ENCODE measurements at regions not wholly inside any gene's neighbourhood (a gene's known extent, or its start where the extent isn't known, plus 50 kb on each side); places are given as distances from the start of the nearest gene placed in this dataset.

- Mint-ChIP-seq H3K4me1 (ENCODE audit: low read depth) (no peaks in the 10 kb centered on the region), H3K36me3 (ENCODE audit: insufficient read depth) (no peaks in the 10 kb centered on the region), H3K4me3 (no peak overlapping the region), H3K27me3 (ENCODE audit: low read depth) (peaks cover 2% of the 10 kb centered on the region), H3K9me3 (no peaks in the 10 kb centered on the region)
- DNase-seq (no peak), ATAC-seq (no peak)
These were observed 611.9 kb upstream of the CCDC54 start for GRCh38 chr3:106765342-106765741.

- no peaks in the 10 kb centered on the region for H3K4me1 Mint-ChIP-seq (ENCODE audit: low read depth)
- no peaks in the 10 kb centered on the region for H3K9me3 Mint-ChIP-seq
- no peak for ATAC-seq
- no peaks in the 10 kb centered on the region for H3K36me3 Mint-ChIP-seq (ENCODE audit: insufficient read depth)
- H3K27me3 Mint-ChIP-seq (ENCODE audit: low read depth) = peaks cover 2% of the 10 kb centered on the region
- H3K4me3 Mint-ChIP-seq = no peak overlapping the region
- no peak for DNase-seq
These were observed 608.2 kb upstream of the CCDC54 start for GRCh38 chr3:106768941-106769480.

DNA sequence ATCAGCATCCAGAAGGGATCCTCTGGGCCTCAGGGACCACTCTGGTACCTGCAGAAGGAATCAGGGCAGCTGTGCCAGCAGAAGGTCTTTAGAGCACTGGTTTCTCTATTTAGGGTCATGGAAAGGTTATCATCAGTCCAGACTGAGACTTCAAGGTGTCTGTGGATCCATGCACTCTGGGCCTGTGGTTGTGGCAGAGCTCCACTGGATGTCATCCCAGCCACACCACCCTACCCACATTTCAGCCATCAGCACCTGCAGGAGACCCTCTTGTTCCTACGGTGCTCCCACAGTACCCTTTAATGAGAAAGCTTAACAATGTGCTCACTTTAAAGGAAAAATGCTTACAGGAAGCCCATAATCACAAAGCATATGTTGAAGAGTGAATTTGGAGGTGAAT is 603.4 kb upstream of the CCDC54 start:
- H3K27me3 Mint-ChIP-seq (ENCODE audit: low read depth) = peaks cover 2% of the 10 kb centered on the region
- ATAC-seq = no peak
- no peak for DNase-seq
- H3K9me3 Mint-ChIP-seq = peaks cover 7% of the 10 kb centered on the region
- H3K4me3 Mint-ChIP-seq = no peak overlapping the region
- no peaks in the 10 kb centered on the region for H3K4me1 Mint-ChIP-seq (ENCODE audit: low read depth)
- no peaks in the 10 kb centered on the region for H3K36me3 Mint-ChIP-seq (ENCODE audit: insufficient read depth)

GRCh38 chr3:106783231-106783630 is 594.0 kb upstream of the CCDC54 start:
- no peaks in the 10 kb centered on the region for H3K36me3 Mint-ChIP-seq (ENCODE audit: insufficient read depth)
- no peaks in the 10 kb centered on the region for H3K4me1 Mint-ChIP-seq (ENCODE audit: low read depth)
- ATAC-seq (no peak), DNase-seq (no peak)
- no peak overlapping the region for H3K4me3 Mint-ChIP-seq
- H3K27me3 Mint-ChIP-seq (ENCODE audit: low read depth) = no peaks in the 10 kb centered on the region
- no peaks in the 10 kb centered on the region for H3K9me3 Mint-ChIP-seq

GRCh38 chr3:106789276-106789675 is 588.0 kb upstream of the CCDC54 start:
- Mint-ChIP-seq H3K27me3 (ENCODE audit: low read depth) (peaks cover 2% of the 10 kb centered on the region), H3K4me3 (no peak overlapping the region), H3K4me1 (ENCODE audit: low read depth) (no peaks in the 10 kb centered on the region), H3K36me3 (ENCODE audit: insufficient read depth) (no peaks in the 10 kb centered on the region), H3K9me3 (peaks cover 4% of the 10 kb centered on the region)
- DNase-seq (no peak), ATAC-seq (no peak)

- H3K36me3 Mint-ChIP-seq (ENCODE audit: insufficient read depth) = no peaks in the 10 kb centered on the region
- no peak for DNase-seq
- no peak overlapping the region for H3K4me3 Mint-ChIP-seq
- H3K27me3 Mint-ChIP-seq (ENCODE audit: low read depth) = peaks cover 2% of the 10 kb centered on the region
- no peaks in the 10 kb centered on the region for H3K4me1 Mint-ChIP-seq (ENCODE audit: low read depth)
- no peak for ATAC-seq
- H3K9me3 Mint-ChIP-seq = peaks cover 4% of the 10 kb centered on the region
These were observed 584.5 kb upstream of the CCDC54 start for GRCh38 chr3:106792716-106793115.

GRCh38 chr3:106794442-106794841 is 582.8 kb upstream of the CCDC54 start:
- Mint-ChIP-seq H3K9me3 (peaks cover 4% of the 10 kb centered on the region), H3K4me1 (ENCODE audit: low read depth) (no peaks in the 10 kb centered on the region), H3K4me3 (no peak overlapping the region), H3K36me3 (ENCODE audit: insufficient read depth) (no peaks in the 10 kb centered on the region), H3K27me3 (ENCODE audit: low read depth) (peaks cover 2% of the 10 kb centered on the region)
- ATAC-seq (no peak), DNase-seq (no peak)

DNA sequence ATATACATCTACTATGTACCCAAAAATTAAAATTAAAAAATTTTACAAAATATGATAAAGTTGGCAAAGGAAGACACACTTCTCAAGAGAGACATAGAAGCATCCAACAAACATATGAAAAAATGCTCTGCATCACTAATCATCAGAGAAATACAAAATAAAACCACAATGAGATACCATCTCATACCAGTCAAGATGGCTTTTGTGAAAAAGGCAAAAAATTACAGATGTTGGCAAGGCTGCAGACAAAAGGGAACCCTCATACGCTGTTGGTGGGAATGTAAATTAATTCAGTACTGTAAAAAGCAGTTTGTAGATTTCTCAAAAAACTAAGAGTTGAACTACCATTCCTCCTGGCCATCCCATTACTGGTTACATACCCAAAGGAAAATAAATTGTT is 581.7 kb upstream of the CCDC54 start:
- H3K36me3 Mint-ChIP-seq (ENCODE audit: insufficient read depth) = no peaks in the 10 kb centered on the region
- H3K27me3 Mint-ChIP-seq (ENCODE audit: low read depth) = peaks cover 2% of the 10 kb centered on the region
- peaks cover 4% of the 10 kb centered on the region for H3K9me3 Mint-ChIP-seq
- H3K4me3 Mint-ChIP-seq = no peak overlapping the region
- H3K4me1 Mint-ChIP-seq (ENCODE audit: low read depth) = no peaks in the 10 kb centered on the region
- DNase-seq = no peak
- ATAC-seq = no peak

- peaks cover 2% of the 10 kb centered on the region for H3K27me3 Mint-ChIP-seq (ENCODE audit: low read depth)
- H3K4me3 Mint-ChIP-seq = no peak overlapping the region
- H3K4me1 Mint-ChIP-seq (ENCODE audit: low read depth) = no peaks in the 10 kb centered on the region
- H3K36me3 Mint-ChIP-seq (ENCODE audit: insufficient read depth) = no peaks in the 10 kb centered on the region
- ATAC-seq (no peak), DNase-seq (no peak)
- peaks cover 4% of the 10 kb centered on the region for H3K9me3 Mint-ChIP-seq
These were observed 579.8 kb upstream of the CCDC54 start for GRCh38 chr3:106797461-106797860.

DNA sequence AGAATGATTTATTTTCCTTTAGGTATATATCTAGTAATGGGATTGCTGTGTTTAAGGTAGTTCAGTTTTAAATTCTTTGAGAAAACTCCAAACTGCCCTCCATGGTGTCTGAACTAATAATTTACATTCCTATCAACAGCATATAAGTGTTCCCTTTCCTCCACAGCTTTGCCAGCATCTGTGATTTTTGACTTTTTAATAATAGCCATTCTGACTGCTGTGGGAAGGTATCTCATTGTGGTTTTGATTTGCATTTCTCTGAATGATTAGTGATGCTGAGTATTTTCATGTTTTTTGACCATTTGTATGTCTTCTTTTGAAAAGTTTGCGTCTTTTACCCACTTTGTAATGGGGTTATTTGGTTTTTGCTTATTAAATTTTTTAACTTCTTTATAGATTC is 571.6 kb upstream of the CCDC54 start:
- Mint-ChIP-seq H3K4me1 (ENCODE audit: low read depth) (no peaks in the 10 kb centered on the region), H3K27me3 (ENCODE audit: low read depth) (no peaks in the 10 kb centered on the region), H3K9me3 (no peaks in the 10 kb centered on the region), H3K4me3 (no peak overlapping the region), H3K36me3 (ENCODE audit: insufficient read depth) (no peaks in the 10 kb centered on the region)
- ATAC-seq = no peak
- no peak for DNase-seq

- ATAC-seq = no peak
- Mint-ChIP-seq H3K36me3 (ENCODE audit: insufficient read depth) (no peaks in the 10 kb centered on the region), H3K4me1 (ENCODE audit: low read depth) (no peaks in the 10 kb centered on the region), H3K9me3 (no peaks in the 10 kb centered on the region), H3K4me3 (no peak overlapping the region), H3K27me3 (ENCODE audit: low read depth) (no peaks in the 10 kb centered on the region)
- DNase-seq = no peak
These were observed 570.3 kb upstream of the CCDC54 start for GRCh38 chr3:106806964-106807363.

DNA sequence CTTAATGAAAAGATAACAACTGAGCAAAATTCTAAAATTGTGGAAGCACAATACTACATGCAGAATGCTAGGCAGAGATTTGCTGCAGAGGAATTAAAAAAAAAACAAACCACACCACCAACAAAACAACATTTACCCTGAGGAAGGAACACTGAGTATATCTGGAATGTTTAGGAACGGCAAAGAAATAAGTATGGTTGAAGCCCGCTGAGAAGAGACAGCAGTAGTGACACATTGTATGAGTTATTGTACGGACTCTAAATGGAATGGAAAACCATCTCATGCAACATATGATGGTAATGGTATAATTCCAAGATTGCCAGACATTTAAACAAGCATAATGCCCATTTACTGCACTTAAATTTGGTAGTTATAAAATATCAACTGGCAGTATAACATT is 568.2 kb upstream of the CCDC54 start:
- no peaks in the 10 kb centered on the region for H3K9me3 Mint-ChIP-seq
- ATAC-seq = no peak
- H3K27me3 Mint-ChIP-seq (ENCODE audit: low read depth) = no peaks in the 10 kb centered on the region
- DNase-seq = no peak
- no peaks in the 10 kb centered on the region for H3K36me3 Mint-ChIP-seq (ENCODE audit: insufficient read depth)
- no peak overlapping the region for H3K4me3 Mint-ChIP-seq
- no peaks in the 10 kb centered on the region for H3K4me1 Mint-ChIP-seq (ENCODE audit: low read depth)

DNA sequence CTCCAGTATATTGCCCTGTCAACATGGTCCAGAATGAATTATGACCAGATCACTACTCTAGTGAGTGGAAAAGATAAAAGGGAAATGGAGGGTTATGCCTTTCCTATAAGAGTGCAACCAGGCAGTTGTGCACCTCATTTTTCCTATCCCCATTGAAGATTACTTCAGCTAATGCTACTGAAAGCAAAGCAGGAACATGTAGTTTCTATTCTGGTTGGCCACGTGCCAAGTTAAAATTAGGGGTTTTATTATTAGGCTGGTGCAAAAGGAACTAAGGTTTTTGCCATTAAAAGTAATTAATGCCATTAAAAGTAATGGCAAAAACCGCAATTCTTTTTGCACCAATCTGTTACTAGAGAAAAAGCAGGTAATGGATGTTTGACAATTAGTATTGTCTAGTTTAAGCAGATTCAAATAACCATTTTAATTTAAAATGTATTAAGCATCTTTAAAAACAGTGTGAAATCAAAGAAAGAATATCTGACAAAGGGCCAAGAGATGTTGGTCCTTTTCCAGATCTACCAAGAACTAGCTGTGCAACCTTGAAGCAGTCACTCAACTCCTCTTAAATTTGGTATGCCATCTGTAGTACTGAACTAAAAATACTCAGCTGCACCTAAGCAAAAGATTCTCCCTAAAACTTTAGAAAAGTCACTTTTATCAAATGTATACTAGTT is 567.5 kb upstream of the CCDC54 start:
- no peaks in the 10 kb centered on the region for H3K27me3 Mint-ChIP-seq (ENCODE audit: low read depth)
- no peak overlapping the region for H3K4me3 Mint-ChIP-seq
- ATAC-seq = no peak
- no peaks in the 10 kb centered on the region for H3K9me3 Mint-ChIP-seq
- no peak for DNase-seq
- H3K36me3 Mint-ChIP-seq (ENCODE audit: insufficient read depth) = no peaks in the 10 kb centered on the region
- no peaks in the 10 kb centered on the region for H3K4me1 Mint-ChIP-seq (ENCODE audit: low read depth)

DNA sequence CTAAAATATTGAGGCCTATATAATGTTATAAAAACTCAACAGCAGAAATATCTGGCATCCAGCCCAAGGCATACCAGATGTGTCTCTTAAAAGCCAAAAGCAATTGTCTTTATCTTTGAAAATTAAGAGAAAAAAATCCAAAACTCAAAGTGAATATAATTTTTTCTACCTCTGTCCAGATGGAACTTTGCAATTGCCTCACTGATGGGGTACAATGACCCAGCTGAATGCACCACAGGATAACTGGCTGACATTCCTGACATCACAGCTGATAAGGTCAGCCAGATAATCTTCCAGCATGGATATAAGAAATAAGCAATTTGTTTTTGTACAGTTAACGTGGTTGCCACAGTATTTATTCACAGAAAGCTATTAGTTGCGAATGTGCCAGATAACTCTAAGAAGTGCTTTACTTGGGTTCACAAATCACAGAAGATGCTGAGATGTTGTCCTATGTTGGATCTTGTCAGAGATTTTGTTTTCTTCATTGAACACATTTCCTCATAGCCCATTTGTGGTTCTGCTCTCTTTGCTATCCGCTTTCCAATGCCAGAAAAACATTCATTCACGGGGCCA is 566.9 kb upstream of the CCDC54 start:
- Mint-ChIP-seq H3K4me3 (no peak overlapping the region), H3K9me3 (no peaks in the 10 kb centered on the region), H3K36me3 (ENCODE audit: insufficient read depth) (no peaks in the 10 kb centered on the region), H3K27me3 (ENCODE audit: low read depth) (no peaks in the 10 kb centered on the region), H3K4me1 (ENCODE audit: low read depth) (no peaks in the 10 kb centered on the region)
- ATAC-seq = no peak
- no peak for DNase-seq

DNA sequence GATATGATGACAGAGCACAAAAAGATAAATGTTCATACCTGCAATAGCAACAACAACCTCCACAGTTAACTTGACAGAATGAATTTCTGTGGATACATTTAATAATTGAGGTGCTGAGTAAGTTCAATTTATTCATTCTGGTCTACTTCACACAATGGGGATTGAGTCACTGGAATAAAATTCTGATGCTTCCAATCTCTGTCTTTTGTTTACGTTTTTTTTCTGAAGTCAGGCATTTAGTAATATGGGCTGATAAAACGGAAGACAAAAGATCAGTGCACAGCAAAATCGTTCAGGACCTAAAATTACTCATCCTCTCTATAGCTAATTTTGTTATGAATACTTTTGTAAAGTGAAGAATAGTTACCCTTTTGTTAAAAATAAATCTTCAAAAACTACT is 565.9 kb upstream of the CCDC54 start:
- DNase-seq = no peak
- Mint-ChIP-seq H3K36me3 (ENCODE audit: insufficient read depth) (no peaks in the 10 kb centered on the region), H3K9me3 (no peaks in the 10 kb centered on the region), H3K27me3 (ENCODE audit: low read depth) (no peaks in the 10 kb centered on the region), H3K4me3 (no peak overlapping the region), H3K4me1 (ENCODE audit: low read depth) (no peaks in the 10 kb centered on the region)
- ATAC-seq = no peak

Data from activated T-cell treated with anti-CD3 and anti-CD28 coated beads, Interleukin-2, amount 50 U/mL, for 4 hours (primary cell).